ENCODE measurements at regions not wholly inside any gene's neighbourhood (a gene's known extent, or its start where the extent isn't known, plus 50 kb on each side); places are given as distances from the start of the nearest gene placed in this dataset.

DNA sequence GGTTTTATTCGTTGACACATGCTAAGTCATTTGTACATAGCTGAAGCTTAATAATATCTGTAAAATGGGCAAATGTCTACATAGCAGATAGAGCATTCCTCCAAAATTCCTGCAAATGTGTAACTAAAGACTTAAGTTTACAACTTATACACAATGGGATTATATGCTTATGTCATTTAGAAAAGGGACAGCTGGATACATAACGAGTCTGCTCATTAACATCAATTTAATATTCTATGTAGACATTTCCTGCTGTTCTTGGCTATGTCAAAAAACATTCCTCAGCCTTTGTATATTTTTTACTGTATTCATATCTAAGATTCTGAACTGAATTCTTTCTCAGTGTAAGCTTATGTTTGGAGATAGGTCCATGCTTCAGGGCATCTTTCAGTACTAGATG lies 762.2 kb downstream of the NR2F2 start:
- no peak for TF ChIP-seq CTCF (IDR thresholded peaks at IDR 0.05; ENCODE audit: low read depth, low read length, missing control alignments)
- H3K4me3 ChIP-seq (replicated peaks; ENCODE audit: low read depth, low read length): no peak overlapping the region
- no peak for DNase-seq (ENCODE audit: extremely low read depth, low read depth)

- H3K4me3 ChIP-seq (replicated peaks; ENCODE audit: low read depth, low read length): no peak overlapping the region
- DNase-seq (ENCODE audit: extremely low read depth, low read depth): no peak
- no peak for TF ChIP-seq CTCF (IDR thresholded peaks at IDR 0.05; ENCODE audit: low read depth, low read length, missing control alignments)
Measured at GRCh38 chr15:97096303-97096835, 765.9 kb downstream of the NR2F2 start.

GRCh38 chr15:97099040-97099439 lies 768.5 kb downstream of the NR2F2 start:
- TF ChIP-seq CTCF (IDR thresholded peaks at IDR 0.05; ENCODE audit: low read depth, low read length, missing control alignments): no peak
- DNase-seq (ENCODE audit: extremely low read depth, low read depth): no peak

GRCh38 chr15:97101572-97101971 lies 771.1 kb downstream of the NR2F2 start:
- DNase-seq (ENCODE audit: extremely low read depth, low read depth): no peak
- TF ChIP-seq CTCF (IDR thresholded peaks at IDR 0.05; ENCODE audit: low read depth, low read length, missing control alignments): no peak
- no peak overlapping the region for H3K4me3 ChIP-seq (replicated peaks; ENCODE audit: low read depth, low read length)

More at GRCh38 chr15:97099040-97099439, 768.5 kb downstream of the NR2F2 start:
- H3K4me3 ChIP-seq (replicated peaks; ENCODE audit: low read depth, low read length): no peak overlapping the region

- no peak for DNase-seq (ENCODE audit: extremely low read depth, low read depth)
- TF ChIP-seq CTCF (IDR thresholded peaks at IDR 0.05; ENCODE audit: low read depth, low read length, missing control alignments): no peak
- no peak overlapping the region for H3K4me3 ChIP-seq (replicated peaks; ENCODE audit: low read depth, low read length)
Measured at GRCh38 chr15:97114900-97115760, 784.6 kb downstream of the NR2F2 start.

GRCh38 chr15:97115761-97116070 lies 785.2 kb downstream of the NR2F2 start:
- no peak overlapping the region for H3K4me3 ChIP-seq (replicated peaks; ENCODE audit: low read depth, low read length)
- TF ChIP-seq CTCF (IDR thresholded peaks at IDR 0.05; ENCODE audit: low read depth, low read length, missing control alignments): no peak
- DNase-seq (ENCODE audit: extremely low read depth, low read depth): no peak

Measured in HFF-Myc (cell line).